Activated T-helper 1 cell treated with anti-CD3 and anti-CD28 coated beads, Interleukin-12 subunit alpha, Interleukin-12 subunit beta, Interleukin-2, Interleukin-4 antibody, amounts not matched to agents 30 ng/mL and 10 ng/mL and 1 ng/mL, durations not matched to agents 14 hours and 24 hours and 36 hours (primary cell): ENCODE measurements at regions not wholly inside any gene's neighbourhood (a gene's known extent, or its start where the extent isn't known, plus 50 kb on each side); places are given as distances from the start of the nearest gene placed in this dataset.

ENCODE experiments used
- DNase-seq: peaks from one replicate; pipeline ENCODE4 v3.0.0; 2021; ENCODE audit warnings: low spot score
- H3K27ac Mint-ChIP-seq: one replicate; pipeline ENCODE4 v1.8.0; 2021; ENCODE audit warnings: mild to moderate bottlenecking, mixed read lengths
- H3K27me3 Mint-ChIP-seq: one replicate; pipeline ENCODE4 v1.8.0; 2022; ENCODE audit warnings: mild to moderate bottlenecking, moderate library complexity, mixed read lengths; ENCODE audit not compliant: insufficient read depth
- H3K36me3 Mint-ChIP-seq: one replicate; pipeline ENCODE4 v1.8.0; 2021; ENCODE audit warnings: low read depth, mixed read lengths
- H3K4me1 Mint-ChIP-seq: one replicate; pipeline ENCODE4 v1.8.0; 2021; ENCODE audit warnings: low read depth, mixed read lengths
- H3K4me3 Mint-ChIP-seq: one replicate; pipeline ENCODE4 v1.8.0; 2021; ENCODE audit warnings: mild to moderate bottlenecking, moderate library complexity, mixed read lengths
- H3K9me3 Mint-ChIP-seq: one replicate; pipeline ENCODE4 v1.8.0; 2021; ENCODE audit warnings: mixed read lengths
- intact Hi-C: fragments of 100-400 bp; cut with micrococcal nuclease; formaldehyde crosslinking; loops from one replicate; pipeline ENCODE4 v1.15.1; 2024

DNA sequence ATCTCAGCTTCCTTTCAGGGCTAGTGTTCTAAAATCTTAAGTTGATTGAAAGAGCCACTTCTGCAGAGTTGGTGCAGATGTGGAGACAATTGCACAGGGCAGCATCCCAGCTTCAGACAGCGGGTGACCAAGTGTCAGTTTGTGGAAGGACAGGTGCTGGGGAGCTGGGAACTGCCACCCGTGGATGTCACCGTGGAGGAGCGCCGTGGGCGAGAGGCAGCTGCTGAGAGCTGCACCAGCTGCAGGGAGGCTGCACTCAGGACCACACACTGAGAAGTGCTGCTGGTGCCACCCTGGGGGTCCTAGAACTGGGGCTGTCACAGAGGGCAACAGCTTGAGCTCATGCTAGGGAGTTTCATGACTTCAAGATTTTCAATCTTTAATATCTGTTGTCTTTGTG, 543.0 kb upstream of the FZD8 start:
- H3K27ac Mint-ChIP-seq: no peak overlapping the region
- peaks cover 2% of the 10 kb centered on the region for H3K27me3 Mint-ChIP-seq
- no peak for DNase-seq
- intact Hi-C loops: no loop called here
- peaks cover 20% of the 10 kb centered on the region for H3K9me3 Mint-ChIP-seq
- H3K36me3 Mint-ChIP-seq: no peaks in the 10 kb centered on the region
- H3K4me1 Mint-ChIP-seq: no peaks in the 10 kb centered on the region
- H3K4me3 Mint-ChIP-seq: no peak overlapping the region

DNA sequence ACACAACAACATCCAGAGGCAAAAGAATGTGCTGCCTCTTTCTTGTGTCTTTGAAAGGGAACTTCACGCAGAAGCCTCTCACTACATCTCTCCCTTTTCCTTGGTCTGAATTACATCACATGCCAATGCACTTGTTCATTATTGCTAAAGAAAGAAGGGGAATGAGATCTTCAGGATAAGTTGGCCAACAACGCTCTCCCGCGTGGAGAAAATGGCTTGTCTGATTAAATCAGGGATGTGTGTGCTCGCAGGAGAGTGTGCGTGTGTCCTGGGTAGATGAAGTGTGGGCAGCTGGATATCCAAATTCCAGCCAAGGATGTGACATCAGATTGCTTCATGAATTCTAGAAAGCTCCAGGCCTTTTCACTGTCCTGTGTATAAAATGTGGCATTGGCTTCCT, 541.6 kb upstream of the FZD8 start:
- H3K4me1 Mint-ChIP-seq: no peaks in the 10 kb centered on the region
- no peaks in the 10 kb centered on the region for H3K36me3 Mint-ChIP-seq
- intact Hi-C loops: no loop called here
- H3K27me3 Mint-ChIP-seq: peaks cover 2% of the 10 kb centered on the region
- DNase-seq: no peak
- no peak overlapping the region for H3K27ac Mint-ChIP-seq
- peaks cover 16% of the 10 kb centered on the region for H3K9me3 Mint-ChIP-seq
- no peak overlapping the region for H3K4me3 Mint-ChIP-seq

DNA sequence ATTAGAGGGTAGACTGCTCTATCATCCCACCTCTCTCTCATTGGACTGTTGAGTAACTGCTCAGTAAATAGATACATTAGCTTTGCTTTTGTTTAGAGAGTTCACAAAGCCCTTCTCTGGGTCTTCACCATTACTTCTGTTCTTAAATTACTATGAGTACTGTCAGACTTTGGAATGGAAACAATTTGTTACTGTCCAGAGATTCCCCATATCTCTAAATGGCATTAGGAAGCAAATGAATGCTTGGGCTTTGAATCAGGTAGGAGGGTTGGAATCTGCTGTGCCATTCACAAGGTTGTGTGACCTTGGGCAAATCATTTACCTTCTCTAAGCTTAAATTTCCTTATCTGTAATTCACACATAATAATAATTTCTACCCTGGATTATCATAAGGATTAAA, 541.0 kb upstream of the FZD8 start:
- Mint-ChIP-seq H3K27me3 (peaks cover 2% of the 10 kb centered on the region), H3K27ac (no peak overlapping the region), H3K4me3 (no peak overlapping the region), H3K4me1 (no peaks in the 10 kb centered on the region), H3K36me3 (no peaks in the 10 kb centered on the region), H3K9me3 (peaks cover 16% of the 10 kb centered on the region)
- no peak for DNase-seq
- intact Hi-C loops: no loop called here

DNA sequence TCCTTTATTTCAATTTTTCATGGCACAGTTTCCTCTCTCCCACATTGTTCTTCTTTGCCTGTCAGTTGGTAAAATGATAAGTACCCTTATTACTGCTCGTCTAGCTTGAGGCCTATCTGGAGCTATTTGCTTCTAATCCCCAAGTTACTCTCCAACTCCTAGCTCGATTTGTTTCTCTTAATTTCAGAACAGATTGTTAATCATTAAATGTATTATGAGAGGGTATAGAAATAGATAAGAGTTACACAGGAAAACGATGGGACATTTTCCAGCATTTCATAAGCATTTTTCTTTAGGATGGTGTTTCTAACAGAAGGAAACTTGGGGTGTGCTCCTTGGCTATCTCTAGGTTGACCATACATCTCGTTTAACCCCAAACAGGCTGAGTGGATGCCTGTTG, 540.5 kb upstream of the FZD8 start:
- Mint-ChIP-seq H3K4me1 (no peaks in the 10 kb centered on the region), H3K27me3 (peaks cover 2% of the 10 kb centered on the region), H3K4me3 (no peak overlapping the region), H3K36me3 (no peaks in the 10 kb centered on the region), H3K27ac (no peak overlapping the region), H3K9me3 (peaks cover 16% of the 10 kb centered on the region)
- DNase-seq: no peak
- intact Hi-C loops: no loop called here

DNA sequence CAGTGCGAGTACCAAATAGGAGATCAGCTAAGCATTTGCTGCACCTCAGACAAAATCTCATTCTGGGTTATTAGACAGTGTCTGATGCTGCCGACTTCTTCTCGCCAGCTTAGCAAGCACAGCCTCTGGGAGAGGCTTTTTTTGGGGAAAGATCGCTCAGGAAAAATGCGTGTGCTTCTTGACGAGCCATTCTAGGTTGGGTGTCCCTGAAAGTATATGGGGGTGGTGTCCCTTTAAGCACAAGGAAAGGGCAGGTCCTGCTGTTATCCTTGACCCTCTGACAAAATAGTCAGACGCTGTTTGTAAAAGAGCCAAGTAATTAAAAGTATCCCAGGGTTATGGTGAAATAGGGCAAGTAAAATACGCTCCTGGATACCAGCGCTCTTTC, 540.1 kb upstream of the FZD8 start:
- no peak overlapping the region for H3K27ac Mint-ChIP-seq
- no peak for DNase-seq
- peaks cover 2% of the 10 kb centered on the region for H3K27me3 Mint-ChIP-seq
- no peak overlapping the region for H3K4me3 Mint-ChIP-seq
- no peaks in the 10 kb centered on the region for H3K36me3 Mint-ChIP-seq
- intact Hi-C loops: no loop called here
- no peaks in the 10 kb centered on the region for H3K4me1 Mint-ChIP-seq
- peaks cover 13% of the 10 kb centered on the region for H3K9me3 Mint-ChIP-seq

DNA sequence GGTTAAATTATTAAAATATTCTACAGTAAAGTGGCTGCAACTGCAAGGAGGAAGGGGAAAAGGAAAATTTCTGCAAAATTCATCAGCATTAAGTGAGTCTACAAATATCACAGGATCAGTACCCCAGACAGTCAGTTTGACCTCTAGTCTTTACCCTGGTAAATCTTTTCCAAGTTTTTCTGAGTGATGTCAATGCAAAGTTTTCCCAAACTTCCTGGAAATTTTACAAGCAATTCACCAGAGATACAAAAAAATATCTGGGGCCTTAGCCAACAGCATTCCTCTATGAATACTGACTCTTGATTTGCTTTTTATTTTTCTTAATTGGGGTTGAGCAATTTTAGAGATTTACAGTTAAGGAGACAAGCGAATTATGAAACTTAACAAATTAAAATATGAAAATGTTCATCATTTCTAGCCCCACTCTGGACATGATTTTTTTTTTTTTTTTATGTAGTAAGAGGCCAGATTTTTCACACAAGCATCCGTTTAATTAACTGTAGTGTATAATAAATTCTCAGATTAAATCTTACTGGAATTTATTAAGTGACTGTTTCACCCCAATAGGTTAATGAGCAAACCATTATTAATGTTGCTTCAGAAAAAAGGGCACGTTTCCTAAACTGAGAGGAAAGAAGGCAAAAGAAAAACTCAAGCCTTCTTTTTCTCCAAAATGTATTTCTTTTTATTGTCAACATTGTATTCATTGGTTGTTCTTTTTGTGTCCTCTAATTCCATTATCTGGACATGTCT, 539.5 kb upstream of the FZD8 start:
- DNase-seq: no peak
- no peak overlapping the region for H3K4me3 Mint-ChIP-seq
- H3K9me3 Mint-ChIP-seq: peaks cover 10% of the 10 kb centered on the region
- no peaks in the 10 kb centered on the region for H3K4me1 Mint-ChIP-seq
- H3K36me3 Mint-ChIP-seq: no peaks in the 10 kb centered on the region
- peaks cover 2% of the 10 kb centered on the region for H3K27me3 Mint-ChIP-seq
- intact Hi-C loops: no loop called here
- no peak overlapping the region for H3K27ac Mint-ChIP-seq

DNA sequence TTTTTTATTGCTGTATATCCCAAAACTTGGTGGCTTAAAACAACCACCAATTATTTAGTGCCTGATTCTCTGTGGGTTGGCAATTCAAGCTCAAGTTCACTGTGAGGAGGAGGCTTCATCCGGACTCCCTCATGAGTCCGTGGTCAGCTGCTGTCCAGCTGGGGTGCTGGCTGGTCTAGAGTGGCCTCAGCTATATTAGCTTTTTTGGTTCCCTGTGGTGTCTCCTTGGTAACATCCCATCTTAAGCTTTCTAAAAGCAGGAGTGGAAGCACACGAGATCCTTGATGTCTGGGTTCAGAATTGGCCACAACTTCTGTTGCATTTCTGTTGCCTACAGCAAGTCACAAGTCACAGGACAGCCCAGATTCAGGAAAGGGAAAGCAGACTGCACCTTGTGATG, 536.5 kb upstream of the FZD8 start:
- H3K36me3 Mint-ChIP-seq: no peaks in the 10 kb centered on the region
- no peak for DNase-seq
- peaks cover 6% of the 10 kb centered on the region for H3K9me3 Mint-ChIP-seq
- intact Hi-C loops: no loop called here
- no peaks in the 10 kb centered on the region for H3K4me1 Mint-ChIP-seq
- no peak overlapping the region for H3K27ac Mint-ChIP-seq
- peaks cover 2% of the 10 kb centered on the region for H3K27me3 Mint-ChIP-seq
- H3K4me3 Mint-ChIP-seq: no peak overlapping the region

DNA sequence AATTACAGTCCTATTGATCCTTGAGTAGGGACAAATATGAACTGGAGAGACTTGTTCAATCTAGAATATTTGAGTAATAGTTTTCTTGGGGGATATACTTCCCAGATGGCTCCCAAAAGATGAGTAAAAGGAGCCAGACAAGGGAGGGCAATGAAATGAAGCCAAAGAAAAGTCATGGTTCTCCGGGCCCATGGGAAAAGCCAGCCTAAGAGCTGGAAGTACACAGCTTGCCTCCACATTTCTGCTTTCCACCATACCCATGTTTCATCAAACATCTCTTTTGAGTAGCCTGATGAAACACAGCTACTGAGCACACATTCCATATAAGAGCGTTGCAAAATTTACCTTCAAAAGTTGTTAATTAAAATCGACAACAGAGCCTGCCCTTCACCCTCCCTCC, 535.0 kb upstream of the FZD8 start:
- peaks cover 2% of the 10 kb centered on the region for H3K27me3 Mint-ChIP-seq
- no peaks in the 10 kb centered on the region for H3K4me1 Mint-ChIP-seq
- no peak overlapping the region for H3K4me3 Mint-ChIP-seq
- no peaks in the 10 kb centered on the region for H3K36me3 Mint-ChIP-seq
- intact Hi-C loops: no loop called here
- no peaks in the 10 kb centered on the region for H3K9me3 Mint-ChIP-seq
- no peak overlapping the region for H3K27ac Mint-ChIP-seq
- DNase-seq: no peak

DNA sequence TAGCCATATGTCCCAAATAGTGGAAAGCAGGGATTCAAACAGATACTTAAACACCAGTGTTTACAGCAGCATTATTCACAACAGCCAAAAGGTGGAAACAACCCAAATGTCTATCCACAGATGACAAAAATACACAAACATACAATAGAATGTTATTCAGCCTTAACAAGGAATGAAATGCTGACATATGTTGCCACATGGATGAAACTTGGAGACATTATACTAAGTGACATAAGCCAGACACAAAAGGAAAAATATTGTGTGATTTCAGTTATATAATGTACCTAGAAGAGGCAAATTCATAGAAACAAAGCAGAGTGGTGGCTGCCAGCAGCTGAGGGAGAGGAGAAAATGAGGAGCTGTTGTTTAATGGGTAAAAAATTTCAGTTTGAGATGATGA, 533.9 kb upstream of the FZD8 start:
- no peaks in the 10 kb centered on the region for H3K9me3 Mint-ChIP-seq
- H3K36me3 Mint-ChIP-seq: no peaks in the 10 kb centered on the region
- DNase-seq: no peak
- H3K27me3 Mint-ChIP-seq: peaks cover 2% of the 10 kb centered on the region
- no peak overlapping the region for H3K4me3 Mint-ChIP-seq
- no peaks in the 10 kb centered on the region for H3K4me1 Mint-ChIP-seq
- H3K27ac Mint-ChIP-seq: no peak overlapping the region
- intact Hi-C loops: no loop called here

DNA sequence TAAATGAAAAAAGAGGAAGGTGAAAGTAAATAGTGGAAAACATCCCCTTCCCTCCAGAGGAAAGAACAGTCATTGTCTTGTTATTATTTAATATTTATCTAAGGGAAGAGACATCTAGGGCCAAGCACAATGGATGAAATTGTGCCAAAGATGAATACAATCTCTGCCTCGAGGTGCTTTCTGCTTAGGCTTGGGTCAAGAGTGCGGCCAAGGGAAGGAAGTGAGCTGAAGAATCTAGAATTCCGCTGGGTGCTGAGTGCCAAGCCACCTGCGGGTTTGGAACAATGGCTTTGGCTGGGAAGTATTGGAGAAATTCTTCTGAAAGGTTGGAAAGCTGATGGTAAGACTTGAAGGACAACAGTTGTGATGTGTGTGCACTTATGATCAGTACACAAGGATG, 531.3 kb upstream of the FZD8 start:
- Mint-ChIP-seq H3K27ac (no peak overlapping the region), H3K4me1 (no peaks in the 10 kb centered on the region), H3K9me3 (no peaks in the 10 kb centered on the region), H3K4me3 (no peak overlapping the region), H3K27me3 (no peaks in the 10 kb centered on the region), H3K36me3 (no peaks in the 10 kb centered on the region)
- no peak for DNase-seq
- intact Hi-C loops: no loop called here

DNA sequence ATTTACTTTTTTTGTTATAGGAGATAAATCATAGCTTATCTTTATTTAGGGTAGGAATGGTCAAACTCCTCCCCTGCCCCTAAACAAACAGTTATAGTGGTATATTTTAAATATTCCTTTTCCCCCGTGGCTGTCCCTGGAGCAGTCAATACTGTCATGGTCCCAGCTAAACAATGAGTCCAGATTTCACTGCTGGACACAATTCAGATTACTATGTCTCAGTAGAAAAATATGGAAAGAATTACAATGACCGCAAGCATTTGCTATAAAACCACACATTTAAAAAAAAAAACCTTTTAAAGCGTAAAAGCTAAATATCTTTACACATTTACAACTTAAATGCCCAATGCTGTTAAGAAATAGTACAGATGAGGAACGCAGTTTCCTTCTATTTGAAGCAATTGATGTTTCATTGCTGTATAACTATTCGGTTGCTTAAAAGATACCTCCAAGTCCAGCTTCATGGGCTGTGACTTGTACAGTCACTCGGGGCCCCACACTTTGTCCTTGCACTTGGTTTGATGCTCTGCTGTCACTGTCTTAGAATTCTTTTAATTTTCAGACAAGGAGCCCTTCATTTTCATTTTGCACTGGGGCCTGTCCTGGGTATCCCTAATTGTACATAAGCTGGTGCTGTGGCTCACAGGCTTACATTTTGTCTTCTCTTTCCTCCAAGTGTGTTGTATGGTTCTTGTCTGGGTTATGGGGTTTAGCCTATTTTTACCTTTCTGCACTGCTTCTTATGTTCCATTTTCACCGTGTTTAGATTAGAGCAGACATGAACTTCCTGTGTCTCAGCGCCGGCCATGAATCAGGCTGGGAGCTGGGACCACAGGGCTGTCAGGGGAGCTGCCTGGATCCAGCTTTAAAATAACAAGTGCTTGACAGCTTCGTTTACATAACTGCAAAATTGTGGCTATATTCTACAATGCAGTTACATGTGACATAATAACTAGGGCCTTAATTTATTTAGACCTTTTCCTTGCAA, 530.2 kb upstream of the FZD8 start:
- no peak for DNase-seq
- H3K36me3 Mint-ChIP-seq: no peaks in the 10 kb centered on the region
- no peak overlapping the region for H3K4me3 Mint-ChIP-seq
- H3K9me3 Mint-ChIP-seq: no peaks in the 10 kb centered on the region
- no peaks in the 10 kb centered on the region for H3K27me3 Mint-ChIP-seq
- H3K4me1 Mint-ChIP-seq: no peaks in the 10 kb centered on the region
- H3K27ac Mint-ChIP-seq: no peak overlapping the region
- intact Hi-C loops: no loop called here

DNA sequence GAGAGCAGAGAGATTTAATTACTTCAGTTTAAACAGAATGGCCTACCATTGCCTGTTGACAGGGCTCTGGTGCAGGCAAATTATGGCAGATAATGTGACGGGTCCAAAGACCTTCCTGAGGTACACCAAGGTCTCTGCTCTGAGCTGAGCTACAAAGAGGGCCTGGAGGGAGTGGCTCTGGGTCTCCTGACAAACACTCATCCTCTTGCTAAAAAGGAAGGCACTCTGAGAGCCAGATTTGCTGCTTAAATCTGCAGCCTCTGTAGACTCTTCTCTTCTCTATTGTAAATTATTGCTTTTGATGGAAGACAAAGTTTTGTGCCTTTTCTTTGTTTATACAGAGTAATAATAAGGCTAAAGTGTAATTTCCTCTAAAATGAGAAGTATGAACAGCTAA, 529.5 kb upstream of the FZD8 start:
- Mint-ChIP-seq H3K27ac (no peak overlapping the region), H3K27me3 (no peaks in the 10 kb centered on the region), H3K4me1 (no peaks in the 10 kb centered on the region), H3K9me3 (no peaks in the 10 kb centered on the region), H3K36me3 (no peaks in the 10 kb centered on the region), H3K4me3 (no peak overlapping the region)
- no peak for DNase-seq
- intact Hi-C loops: no loop called here

DNA sequence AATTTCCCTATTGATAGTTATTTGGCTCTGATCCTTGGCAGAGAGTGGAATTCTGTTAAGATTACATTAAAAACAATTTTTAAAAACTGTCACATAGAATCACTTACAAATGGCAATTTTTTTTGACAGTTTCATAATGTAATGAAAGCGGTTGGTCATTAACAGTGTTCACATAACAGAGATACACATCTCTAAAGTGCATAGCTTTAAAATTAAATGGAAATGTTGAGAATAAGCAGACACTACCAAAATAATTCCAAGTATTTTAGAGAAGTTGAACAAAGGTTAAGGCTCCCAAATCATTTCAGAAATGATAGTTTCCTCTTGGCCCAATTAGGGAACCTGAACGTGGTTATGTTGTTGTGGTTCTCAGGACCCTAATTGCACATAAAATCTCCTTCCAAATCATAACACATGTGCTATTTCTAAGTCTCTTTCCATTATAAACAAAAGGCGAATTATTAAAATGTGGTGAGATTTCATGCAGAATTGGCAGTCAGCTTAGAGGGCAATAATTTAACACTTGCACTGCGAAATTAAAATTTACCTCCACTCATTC, 528.9 kb upstream of the FZD8 start:
- no peak overlapping the region for H3K4me3 Mint-ChIP-seq
- H3K27me3 Mint-ChIP-seq: no peaks in the 10 kb centered on the region
- intact Hi-C loops: no loop called here

More for the DNA sequence above, 528.9 kb upstream of the FZD8 start:
- DNase-seq: no peak
- Mint-ChIP-seq H3K4me1 (no peaks in the 10 kb centered on the region), H3K36me3 (no peaks in the 10 kb centered on the region), H3K9me3 (no peaks in the 10 kb centered on the region), H3K27ac (no peak overlapping the region)
